HepG2 (cell line): ENCODE measurements at regions not wholly inside any gene's neighbourhood (a gene's known extent, or its start where the extent isn't known, plus 50 kb on each side); places are given as distances from the start of the nearest gene placed in this dataset.

ENCODE experiments used
- ATAC-seq: fragments of 200-7000 bp; cut with Tn5 transposase; 3 replicates; pipeline ENCODE4 v1.9.1; 2020; ENCODE audit warnings: mild to moderate bottlenecking, moderate library complexity
- BruUV-seq: library from RNA; stranded (reverse); fragments of 400-500 nt; replicated peaks from 2 replicates; lab custom pipeline; 2021; lab: Mats Ljungman, UMichigan
- CTCF ChIA-PET: fragments of 300-600 bp; formaldehyde crosslinking; extraction: SDS; loops from one replicate; lab custom pipeline; 2021; ENCODE audit warnings: low total read pairs, inconsistent platforms, low intra/inter-chr PET ratio; lab: Yijun Ruan, JAX
- POLR2A ChIA-PET: fragments of 350-600 bp; sonication (Branson Sonifier 250); formaldehyde crosslinking; loops from one replicate; lab custom pipeline; 2020; ENCODE audit warnings: antibody characterized with exemption, inconsistent platforms; lab: Yijun Ruan, JAX
- DNase-seq: peaks from one replicate; pipeline ENCODE4 v3.0.0-alpha.2; 2015; ENCODE audit warnings: low spot score
- FAIRE-seq: peaks from 3 replicates; lab custom pipeline; 2011; peaks lifted over from hg19 to GRCh38; lab: Jason Lieb, UNC
- H2AFZ ChIP-seq: one replicate; pipeline ENCODE4 v1.6.1; 2011; ENCODE audit warnings: low read length, inconsistent platforms
- H3K27ac ChIP-seq: fragments of 300-600 bp; 3 replicates; pipeline ENCODE4 v1.8.0; 2011; ENCODE audit warnings: mixed run types, mild to moderate bottlenecking, mixed read lengths, low read length, inconsistent platforms; ENCODE audit not compliant: insufficient read depth; ENCODE audit errors: extremely low read length
- H3K27me3 ChIP-seq, 2 experiments: fragments of 200-600 bp in 1 of 2; 2 replicates in 1 of 2; 3 replicates in 1 of 2; pipeline versions ENCODE4 v1.6.0 to v1.8.0; 2011; ENCODE audit warnings: low read length in 2 of 2, mild to moderate bottlenecking in 2 of 2, moderate library complexity in 2 of 2, inconsistent platforms in 1 of 2; ENCODE audit not compliant: insufficient read depth in 2 of 2, control insufficient read depth in 1 of 2
- H3K36me3 ChIP-seq, 2 experiments: fragments of 200-600 bp in 1 of 2; replicated peaks in 1 of 2; 2 replicates in 1 of 2; 3 replicates in 1 of 2; pipeline versions ENCODE4 v1.5.1 to v1.8.0; 2011; ENCODE audit warnings: low read length in 2 of 2, inconsistent platforms in 1 of 2; ENCODE audit not compliant: insufficient read depth in 2 of 2, control insufficient read depth in 1 of 2
- H3K4me1 ChIP-seq: 2 replicates; pipeline ENCODE4 v1.5.1; 2012; ENCODE audit warnings: low read length, inconsistent platforms; ENCODE audit not compliant: insufficient read depth
- H3K4me2 ChIP-seq: 2 replicates; pipeline ENCODE4 v1.6.0; 2011; ENCODE audit warnings: low read depth, low read length, inconsistent platforms
- H3K4me3 ChIP-seq, 3 experiments: fragments of 200-600 bp in 1 of 3; sonication (generic), shearing (Covaris generic) in 1 of 3; replicated peaks in 1 of 3; 2 replicates each; pipeline ENCODE4 v1.5.1; 2011 to 2016; ENCODE audit warnings: low read length in 3 of 3, inconsistent platforms in 2 of 3, low read depth in 2 of 3, mild to moderate bottlenecking in 2 of 3, control low read depth in 1 of 3, mixed read lengths in 1 of 3; ENCODE audit not compliant: insufficient read depth in 1 of 3
- H3K79me2 ChIP-seq: one replicate; pipeline ENCODE4 v1.6.1; 2011; ENCODE audit warnings: low read length, inconsistent platforms; ENCODE audit not compliant: insufficient read depth
- H3K9ac ChIP-seq: 2 replicates; pipeline ENCODE4 v1.6.0; 2011; ENCODE audit warnings: mild to moderate bottlenecking, low read depth, low read length, inconsistent platforms; ENCODE audit not compliant: insufficient read depth
- H3K9me3 ChIP-seq: 2 replicates; pipeline ENCODE4 v1.5.1; 2012; ENCODE audit warnings: mild to moderate bottlenecking, low read length
- H4K20me1 ChIP-seq: 2 replicates; pipeline ENCODE4 v1.6.0; 2011; ENCODE audit warnings: inconsistent platforms, mild to moderate bottlenecking, low read length, moderate library complexity; ENCODE audit not compliant: insufficient read depth
- ETV5 ChIP-seq: IDR thresholded peaks from 2 replicates; pipeline ENCODE4 v1.6.1; 2018; ENCODE audit warnings: missing biosample characterization, missing genetic modification reagents, inconsistent platforms, borderline replicate concordance
- WGBS: methylation state at CpG from one replicate; pipeline ENCODE4 v1.1.6; 2017; ENCODE audit warnings: low lambda C conversion rate; 5-methylcytosine and 5-hydroxymethylcytosine counted together
- in situ Hi-C: cut with HindIII; loops from 2 replicates; pipeline ENCODE4 v1.10.0; 2017; ENCODE audit warnings: low pct_unique_long_range_greater_than_20kb; ENCODE audit not compliant: extremely low pct_ligation_motif_present
- intact Hi-C: fragments of 100-400 bp; cut with micrococcal nuclease; formaldehyde crosslinking; loops from one replicate; pipeline ENCODE4 v1.10.0; 2022; ENCODE audit not compliant: unreplicated experiment
- TF ChIP-seq, protein P1 (sequence below): sonication (generic); formaldehyde crosslinking; IDR thresholded peaks from 2 replicates; pipeline ENCODE4 v1.9.0; 2022; ENCODE audit warnings: low read depth, missing genetic modification reagents
- TF ChIP-seq, protein P2 (sequence below): sonication (generic); formaldehyde crosslinking; IDR thresholded peaks from 2 replicates; pipeline ENCODE4 v1.9.0; 2021; ENCODE audit warnings: missing genetic modification reagents, borderline replicate concordance

DNA sequence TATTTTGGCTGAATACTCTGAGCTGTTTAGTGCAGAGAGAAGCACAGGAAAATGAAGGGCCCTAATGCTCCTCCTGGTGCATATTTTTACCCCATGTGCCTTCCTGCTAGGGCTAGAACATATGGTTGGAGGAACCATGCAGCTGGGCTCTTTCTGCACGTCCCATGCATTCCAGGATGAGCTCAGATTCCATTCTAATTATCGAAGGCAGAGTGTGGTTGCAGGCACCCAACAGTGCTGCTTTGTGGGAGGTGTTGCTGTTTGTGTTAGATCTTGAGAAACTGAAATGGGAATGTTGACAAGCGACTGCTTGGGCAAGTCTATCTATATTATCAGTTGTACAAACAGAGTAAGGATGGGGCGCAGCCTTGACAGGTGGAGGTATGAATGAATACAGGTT is 419.5 kb downstream of the DHX35 start (continued):
- TF ChIP-seq, protein P1, sequence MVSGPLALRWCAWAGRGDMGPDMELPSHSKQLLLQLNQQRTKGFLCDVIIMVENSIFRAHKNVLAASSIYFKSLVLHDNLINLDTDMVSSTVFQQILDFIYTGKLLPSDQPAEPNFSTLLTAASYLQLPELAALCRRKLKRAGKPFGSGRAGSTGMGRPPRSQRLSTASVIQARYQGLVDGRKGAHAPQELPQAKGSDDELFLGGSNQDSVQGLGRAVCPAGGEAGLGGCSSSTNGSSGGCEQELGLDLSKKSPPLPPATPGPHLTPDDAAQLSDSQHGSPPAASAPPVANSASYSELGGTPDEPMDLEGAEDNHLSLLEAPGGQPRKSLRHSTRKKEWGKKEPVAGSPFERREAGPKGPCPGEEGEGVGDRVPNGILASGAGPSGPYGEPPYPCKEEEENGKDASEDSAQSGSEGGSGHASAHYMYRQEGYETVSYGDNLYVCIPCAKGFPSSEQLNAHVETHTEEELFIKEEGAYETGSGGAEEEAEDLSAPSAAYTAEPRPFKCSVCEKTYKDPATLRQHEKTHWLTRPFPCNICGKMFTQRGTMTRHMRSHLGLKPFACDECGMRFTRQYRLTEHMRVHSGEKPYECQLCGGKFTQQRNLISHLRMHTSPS, result no peak
- TF ChIP-seq, protein P2, sequence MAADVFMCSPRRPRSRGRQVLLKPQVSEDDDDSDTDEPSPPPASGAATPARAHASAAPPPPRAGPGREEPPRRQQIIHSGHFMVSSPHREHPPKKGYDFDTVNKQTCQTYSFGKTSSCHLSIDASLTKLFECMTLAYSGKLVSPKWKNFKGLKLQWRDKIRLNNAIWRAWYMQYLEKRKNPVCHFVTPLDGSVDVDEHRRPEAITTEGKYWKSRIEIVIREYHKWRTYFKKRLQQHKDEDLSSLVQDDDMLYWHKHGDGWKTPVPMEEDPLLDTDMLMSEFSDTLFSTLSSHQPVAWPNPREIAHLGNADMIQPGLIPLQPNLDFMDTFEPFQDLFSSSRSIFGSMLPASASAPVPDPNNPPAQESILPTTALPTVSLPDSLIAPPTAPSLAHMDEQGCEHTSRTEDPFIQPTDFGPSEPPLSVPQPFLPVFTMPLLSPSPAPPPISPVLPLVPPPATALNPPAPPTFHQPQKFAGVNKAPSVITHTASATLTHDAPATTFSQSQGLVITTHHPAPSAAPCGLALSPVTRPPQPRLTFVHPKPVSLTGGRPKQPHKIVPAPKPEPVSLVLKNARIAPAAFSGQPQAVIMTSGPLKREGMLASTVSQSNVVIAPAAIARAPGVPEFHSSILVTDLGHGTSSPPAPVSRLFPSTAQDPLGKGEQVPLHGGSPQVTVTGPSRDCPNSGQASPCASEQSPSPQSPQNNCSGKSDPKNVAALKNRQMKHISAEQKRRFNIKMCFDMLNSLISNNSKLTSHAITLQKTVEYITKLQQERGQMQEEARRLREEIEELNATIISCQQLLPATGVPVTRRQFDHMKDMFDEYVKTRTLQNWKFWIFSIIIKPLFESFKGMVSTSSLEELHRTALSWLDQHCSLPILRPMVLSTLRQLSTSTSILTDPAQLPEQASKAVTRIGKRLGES (CRISPR knock-in tag), result no peak

DNA sequence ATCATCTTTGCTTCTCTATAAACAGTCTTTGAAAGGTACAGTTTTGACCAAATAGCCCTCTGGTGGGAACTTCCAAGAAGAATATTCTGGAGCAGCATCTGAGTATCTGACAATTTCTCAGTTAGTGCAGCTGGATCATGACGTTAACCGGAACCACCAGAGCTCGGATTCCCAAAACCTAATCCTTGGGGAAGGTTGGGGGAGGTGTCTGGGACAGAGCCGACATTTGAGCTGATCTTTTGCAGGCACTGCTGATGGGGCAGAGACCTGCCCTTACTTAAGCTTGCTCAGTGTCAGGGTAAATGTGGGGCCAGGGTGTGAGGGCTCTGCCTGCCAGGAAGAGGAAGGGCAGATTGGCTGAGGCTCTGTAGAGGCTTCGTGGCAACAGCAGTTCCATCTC is 416.6 kb downstream of the DHX35 start:
- Histone ChIP-seq H3K27me3 (no peaks in the 10 kb centered on the region), H3K9me3 (0 out of 2 replicates have a peak, but pooled peaks cover 9% of the 10 kb centered on the region), H3K4me3 (no peak overlapping the region), H3K4me1 (no peaks in the 10 kb centered on the region), H3K4me2 (no peak overlapping the region), H3K36me3 (no peaks in the 10 kb centered on the region), H3K79me2 (no peaks in the 10 kb centered on the region), H4K20me1 (no peaks in the 10 kb centered on the region), H3K27ac (no peak overlapping the region)
- in situ Hi-C loops (no loop called here), intact Hi-C loops (no loop called here)
- BruUV-seq, result no TSS peak
- ChIA-PET CTCF (no interaction called here), POLR2A (no interaction called here)
- FAIRE-seq (no peak), ATAC-seq (no peak)
- 10% methylated on average over 5 of the region's 5 CpGs for WGBS
- no peak for TF ChIP-seq ETV5
- TF ChIP-seq, all 625 proteins: peak for 0
- no peak overlapping the region for H3K9ac ChIP-seq
- DNase-seq, result no peak
- H2AFZ ChIP-seq, result no peak overlapping the region
